H1 (cell line): ENCODE measurements at regions not wholly inside any gene's neighbourhood (a gene's known extent, or its start where the extent isn't known, plus 50 kb on each side); places are given as distances from the start of the nearest gene placed in this dataset.

ENCODE experiments used
- CTCF ChIA-PET: fragments of 300-600 bp; sonication (Branson Sonifier 250); formaldehyde crosslinking; loops from one replicate; lab custom pipeline; 2021; ENCODE audit not compliant: partially characterized antibody; lab: Charles Lee
- POLR2A ChIA-PET: fragments of 300-600 bp; sonication (Branson Sonifier 250); formaldehyde crosslinking; loops from one replicate; lab custom pipeline; 2021; ENCODE audit warnings: inconsistent platforms; ENCODE audit not compliant: partially characterized antibody; lab: Charles Lee
- DNase-seq, 2 experiments: peaks; one replicate each; pipeline versions ENCODE4 v3.0.0 to v3.0.0-alpha.2; 2010 to 2022; ENCODE audit warnings: low spot score in 2 of 2, low read depth in 1 of 2, mixed read lengths in 1 of 2
- FAIRE-seq: peaks from 2 replicates; lab custom pipeline; 2011; peaks lifted over from hg19 to GRCh38; lab: Jason Lieb, UNC
- H2AFZ ChIP-seq: 2 replicates; pipeline ENCODE4 v1.8.1; 2012; ENCODE audit warnings: low read length, inconsistent platforms
- H2AK5ac ChIP-seq: 2 replicates; pipeline ENCODE4 v1.6.1; 2013; ENCODE audit warnings: low read depth, low read length
- H2BK120ac ChIP-seq: replicated peaks from 2 replicates; pipeline ENCODE3; 2013; ENCODE audit warnings: low read depth, low read length, inconsistent platforms
- H2BK12ac ChIP-seq: 2 replicates; pipeline ENCODE4 v1.6.1; 2013; ENCODE audit warnings: low read depth, low read length
- H2BK15ac ChIP-seq: 2 replicates; pipeline ENCODE4 v1.6.1; 2013; ENCODE audit warnings: low read length
- H2BK20ac ChIP-seq: 2 replicates; pipeline ENCODE4 v1.6.1; 2013; ENCODE audit warnings: low read length
- H2BK5ac ChIP-seq: 2 replicates; pipeline ENCODE4 v1.6.1; 2013; ENCODE audit warnings: low read depth, low read length
- H3K14ac ChIP-seq: 2 replicates; pipeline ENCODE4 v1.6.1; 2013; ENCODE audit warnings: inconsistent platforms; ENCODE audit not compliant: insufficient read length
- H3K18ac ChIP-seq: 2 replicates; pipeline ENCODE4 v1.6.1; 2013; ENCODE audit warnings: low read length; ENCODE audit errors: extremely low read depth
- H3K23ac ChIP-seq: 2 replicates; pipeline ENCODE4 v1.6.1; 2013; ENCODE audit warnings: inconsistent platforms; ENCODE audit not compliant: insufficient read length
- H3K23me2 ChIP-seq: 2 replicates; pipeline ENCODE4 v1.6.1; 2013; ENCODE audit warnings: low read depth, low read length
- H3K27ac ChIP-seq: 2 replicates; pipeline ENCODE4 v1.6.1; 2011; ENCODE audit warnings: low read depth, low read length, inconsistent platforms
- H3K27me3 ChIP-seq, 4 experiments: replicated peaks in 1 of 4; 1 replicate in 1 of 4; 2 replicates in 3 of 4; pipeline versions ENCODE4 v1.6.1 to v1.8.1; 2011 to 2013; ENCODE audit warnings: low read length in 3 of 4, mild to moderate bottlenecking in 3 of 4, inconsistent platforms in 2 of 4, mixed read lengths in 2 of 4, moderate library complexity in 1 of 4; ENCODE audit not compliant: control insufficient read depth in 3 of 4, insufficient read depth in 3 of 4; ENCODE audit errors: extremely low read depth in 1 of 4
- H3K36me3 ChIP-seq, 4 experiments: 2 replicates each; pipeline versions ENCODE4 v1.6.1 to v1.8.1; 2011 to 2013; ENCODE audit warnings: mild to moderate bottlenecking in 4 of 4, low read length in 3 of 4, moderate library complexity in 2 of 4, control low read depth in 1 of 4, inconsistent platforms in 1 of 4; ENCODE audit not compliant: insufficient read depth in 4 of 4, control insufficient read depth in 2 of 4
- H3K4ac ChIP-seq: replicated peaks from 2 replicates; pipeline ENCODE3; 2013; ENCODE audit warnings: low read length, low read depth, mixed read lengths, inconsistent platforms; ENCODE audit not compliant: insufficient read length
- H3K4me1 ChIP-seq, 4 experiments: replicated peaks in 1 of 4; 1 replicate in 1 of 4; 2 replicates in 3 of 4; pipeline versions ENCODE4 v1.6.1 to v1.8.1; 2011 to 2013; ENCODE audit warnings: low read length in 3 of 4, inconsistent platforms in 2 of 4, mixed read lengths in 1 of 4; ENCODE audit not compliant: insufficient read depth in 4 of 4, control insufficient read depth in 3 of 4
- H3K4me2 ChIP-seq, 2 experiments: 2 replicates each; pipeline versions ENCODE4 v1.6.1 to v1.8.1; 2011 to 2013; ENCODE audit warnings: low read depth in 2 of 2, low read length in 2 of 2, control low read depth in 1 of 2, inconsistent platforms in 1 of 2, mild to moderate bottlenecking in 1 of 2; ENCODE audit not compliant: insufficient read depth in 1 of 2
- H3K4me3 ChIP-seq, 4 experiments: fragments of 200-600, 300-600 bp in 1 of 4; sonication (generic), shearing (Covaris generic), sonication (Bioruptor Twin) in 1 of 4; 2 replicates each; pipeline versions ENCODE4 v1.5.1 to v1.8.1; 2011 to 2016; ENCODE audit warnings: low read length in 4 of 4, low read depth in 3 of 4, control low read depth in 2 of 4, inconsistent platforms in 2 of 4, mild to moderate bottlenecking in 2 of 4, mixed read lengths in 1 of 4, moderate library complexity in 1 of 4; ENCODE audit not compliant: insufficient read depth in 2 of 4; ENCODE audit errors: extremely low read depth in 1 of 4
- H3K56ac ChIP-seq: replicated peaks from 2 replicates; pipeline ENCODE3; 2013; ENCODE audit warnings: low read depth, mild to moderate bottlenecking, mixed read lengths, low read length, inconsistent platforms; ENCODE audit not compliant: insufficient read length
- H3K79me1 ChIP-seq: 2 replicates; pipeline ENCODE4 v1.6.1; 2013; ENCODE audit warnings: low read depth, low read length, control low read depth
- H3K79me2 ChIP-seq, 2 experiments: 2 replicates each; pipeline versions ENCODE4 v1.6.1 to v1.8.1; 2012 to 2013; ENCODE audit warnings: low read length in 2 of 2, mild to moderate bottlenecking in 2 of 2, inconsistent platforms in 1 of 2; ENCODE audit not compliant: insufficient read depth in 2 of 2, control insufficient read depth in 1 of 2
- H3K9ac ChIP-seq, 4 experiments: replicated peaks in 1 of 4; 1 replicate in 1 of 4; 2 replicates in 3 of 4; pipeline versions ENCODE4 v1.6.1 to v1.8.1; 2011 to 2013; ENCODE audit warnings: low read depth in 3 of 4, low read length in 3 of 4, control low read depth in 2 of 4, mild to moderate bottlenecking in 2 of 4, moderate library complexity in 2 of 4, inconsistent platforms in 1 of 4; ENCODE audit errors: extremely low read depth in 1 of 4
- H3K9me3 ChIP-seq, 2 experiments: 2 replicates each; pipeline versions ENCODE4 v1.6.1 to v1.8.1; 2012 to 2013; ENCODE audit warnings: mild to moderate bottlenecking in 2 of 2, moderate library complexity in 2 of 2, control low read depth in 1 of 2, inconsistent platforms in 1 of 2, low read depth in 1 of 2, low read length in 1 of 2, mixed read lengths in 1 of 2; ENCODE audit not compliant: insufficient read depth in 2 of 2
- H4K20me1 ChIP-seq, 2 experiments: replicated peaks in 1 of 2; 2 replicates each; pipeline versions ENCODE3 to v1.8.1; 2011 to 2013; ENCODE audit warnings: inconsistent platforms in 2 of 2, low read length in 2 of 2, mild to moderate bottlenecking in 1 of 2; ENCODE audit not compliant: insufficient read depth in 2 of 2, control insufficient read depth in 1 of 2
- H4K5ac ChIP-seq: 2 replicates; pipeline ENCODE4 v1.6.1; 2013; ENCODE audit warnings: low read length, low read depth, mixed read lengths, inconsistent platforms; ENCODE audit not compliant: insufficient read length
- H4K8ac ChIP-seq: 2 replicates; pipeline ENCODE4 v1.8.0; 2013; ENCODE audit warnings: mild to moderate bottlenecking, moderate library complexity, low read length, inconsistent platforms; ENCODE audit not compliant: insufficient read depth; ENCODE audit errors: extremely low read depth
- H4K91ac ChIP-seq: replicated peaks from 2 replicates; pipeline ENCODE3; 2013; ENCODE audit warnings: low read length, mixed read lengths, inconsistent platforms; ENCODE audit not compliant: insufficient read length
- ASH2L ChIP-seq: fragments of 200-600, 300-600 bp; sonication (generic); IDR thresholded peaks from one replicate; pipeline ENCODE4 v1.7.1; 2017; ENCODE audit warnings: low read length
- SUZ12 ChIP-seq: fragments of 200-600 bp; sonication (generic); IDR thresholded peaks from 2 replicates; pipeline ENCODE4 v1.6.1; 2012; ENCODE audit warnings: mild to moderate bottlenecking, inconsistent platforms, low read length, moderate library complexity, mixed read lengths
- WGBS, 2 experiments: shearing (Covaris generic) in 1 of 2; methylation state at CpG; one replicate each; pipeline versions ENCODE4 v1.1.6 to v1.1.7; 2013 to 2015; ENCODE audit warnings: low lambda C conversion rate in 2 of 2, mixed read lengths in 2 of 2, inconsistent platforms in 1 of 2, low coverage in 1 of 2, missing lambda C conversion rate in 1 of 2; ENCODE audit not compliant: insufficient replicate concordance in 2 of 2, insufficient coverage in 1 of 2, insufficient read length in 1 of 2; ENCODE audit errors: extremely low coverage in 1 of 2, missing lambda C conversion rate in 1 of 2; 5-methylcytosine and 5-hydroxymethylcytosine counted together

DNA sequence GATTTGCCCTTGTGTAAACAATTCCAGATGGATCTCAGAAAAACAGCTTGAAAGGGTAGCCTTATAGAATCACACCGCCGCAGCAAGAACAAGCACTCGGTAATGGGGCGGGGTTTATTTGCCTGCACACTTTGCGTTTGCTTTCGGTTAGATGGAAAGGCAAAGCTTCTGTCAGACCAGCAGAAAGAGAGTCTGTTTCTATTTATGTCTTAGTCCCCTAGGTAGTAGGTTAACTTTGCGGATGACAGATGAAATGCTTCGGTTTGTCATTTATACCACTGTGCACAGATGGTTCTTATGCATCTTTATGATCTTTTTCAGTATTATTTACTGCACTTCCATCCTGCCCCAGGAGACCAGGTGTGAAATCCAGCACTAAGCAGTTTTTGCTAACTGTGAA lies 62.2 kb downstream of the PYDC2 start:
- H3K9ac ChIP-seq, result no peak overlapping the region
- no peaks in the 10 kb centered on the region for H3K23me2 ChIP-seq
- H2BK5ac ChIP-seq, result no peak overlapping the region
- no peak overlapping the region for H3K56ac ChIP-seq
- no peaks in the 10 kb centered on the region for H4K20me1 ChIP-seq
- no peaks in the 10 kb centered on the region for H3K9me3 ChIP-seq
- no peak overlapping the region for H3K4me3 ChIP-seq
- H2BK120ac ChIP-seq, result no peak overlapping the region
- no peaks in the 10 kb centered on the region for H3K79me2 ChIP-seq
- H3K4me2 ChIP-seq, result no peak overlapping the region
- no peak overlapping the region for H2BK20ac ChIP-seq
- H3K27ac ChIP-seq, result no peak overlapping the region
- FAIRE-seq (no peak), DNase-seq (no peak)
- no peak overlapping the region for H3K14ac ChIP-seq
- no peak overlapping the region for H4K91ac ChIP-seq
- no peak overlapping the region for H4K5ac ChIP-seq
- H3K4me1 ChIP-seq, result no peaks in the 10 kb centered on the region
- no peak overlapping the region for H3K23ac ChIP-seq
- no peak overlapping the region for H2AFZ ChIP-seq
- H4K8ac ChIP-seq, result no peak overlapping the region
- no peak overlapping the region for H3K4ac ChIP-seq
- no peak overlapping the region for H2AK5ac ChIP-seq
- no peak overlapping the region for H2BK15ac ChIP-seq
- H2BK12ac ChIP-seq, result no peak overlapping the region
- no peak overlapping the region for H3K18ac ChIP-seq
- CTCF ChIA-PET, result no interaction called here
- POLR2A ChIA-PET, result no interaction called here
- H3K36me3 ChIP-seq, result no peaks in the 10 kb centered on the region
- no peaks in the 10 kb centered on the region for H3K79me1 ChIP-seq
- H3K27me3 ChIP-seq, result no peaks in the 10 kb centered on the region
- 93% methylated on average over 8 of the region's 8 CpGs; no CpG with 5 or more reads in 1 of the 2 experiments for WGBS, 2 experiments
- TF ChIP-seq SUZ12 (no peak), ASH2L (no peak)
